Activated CD4-positive, alpha-beta T cell treated with anti-CD3 and anti-CD28 coated beads, Interleukin-2, amount 50 U/mL, for 4 hours (primary cell): ENCODE measurements at regions not wholly inside any gene's neighbourhood (a gene's known extent, or its start where the extent isn't known, plus 50 kb on each side); places are given as distances from the start of the nearest gene placed in this dataset.
"Not testable (repeated sequence)": the region's sequence is repeated elsewhere in the genome, so short reads cannot be mapped to it uniquely, and the experiment has no call there.

Experiments
- DNase-seq, 2 experiments: peaks; one replicate each; pipeline ENCODE4 v3.0.0-alpha.2; 2020

DNA sequence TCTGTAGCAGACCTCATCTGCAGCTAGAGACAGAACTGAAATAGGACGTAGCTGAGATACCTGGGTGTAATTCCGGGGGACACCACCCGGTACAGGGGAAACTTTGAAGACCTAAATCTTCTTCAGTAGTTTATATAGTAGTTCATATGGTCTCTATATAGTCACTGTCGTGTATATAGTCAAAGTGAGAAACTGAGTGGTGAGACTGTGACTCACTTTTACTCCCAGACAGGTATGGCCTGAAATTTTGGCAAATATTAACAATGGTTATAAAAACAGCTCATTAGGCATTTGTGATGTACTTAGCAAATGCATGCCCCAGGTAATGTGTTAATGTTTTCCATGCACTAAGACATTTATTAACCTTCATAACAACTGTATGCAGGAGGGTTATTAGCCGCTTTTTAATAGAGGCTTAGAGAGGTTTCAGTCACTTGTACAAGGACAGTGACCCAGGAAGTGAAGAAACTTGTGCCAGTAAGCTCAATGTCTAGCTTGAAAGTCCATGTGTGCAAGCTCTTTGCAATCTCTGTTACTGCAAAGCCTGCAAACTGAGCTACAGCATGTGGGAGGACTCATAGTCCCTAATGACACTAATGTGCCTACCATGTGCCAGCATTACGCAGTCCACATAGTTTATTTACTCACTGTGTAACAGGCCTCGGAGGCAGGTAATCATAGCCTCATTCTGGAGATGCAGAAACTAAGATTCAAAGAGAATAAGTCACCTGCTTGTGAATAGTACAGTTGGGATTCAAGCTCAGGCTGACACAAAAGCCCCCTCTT lies 165.4 kb upstream of the CHD6 start:
- DNase-seq, result no peak

- DNase-seq, result no peak
These were observed 164.7 kb upstream of the CHD6 start for GRCh38 chr20:41782730-41783406.

DNA sequence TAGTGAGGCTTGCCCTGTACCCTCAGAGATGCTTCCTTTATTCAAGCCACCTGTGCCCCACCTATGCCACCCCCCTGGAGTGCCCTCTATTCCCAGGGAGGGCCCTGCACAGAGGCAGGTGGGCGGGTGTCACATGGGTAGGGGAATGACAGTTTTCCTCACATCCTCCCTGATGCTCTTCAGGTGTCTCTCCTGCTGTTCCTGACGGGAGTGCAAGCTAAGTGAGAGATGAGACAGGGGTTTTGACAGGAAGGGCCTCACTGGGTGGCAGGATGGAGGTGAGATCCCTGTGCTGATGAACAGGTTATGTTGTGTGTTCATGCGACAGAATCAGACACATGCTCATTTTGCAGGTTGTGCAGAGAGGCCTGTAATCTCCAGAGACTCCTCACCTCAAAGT lies 164.1 kb upstream of the CHD6 start:
- no peak for DNase-seq

GRCh38 chr20:41776421-41776820 lies 158.2 kb upstream of the CHD6 start:
- no peak for DNase-seq

GRCh38 chr20:41774291-41774690 lies 156.1 kb upstream of the CHD6 start:
- no peak for DNase-seq

GRCh38 chr20:41770965-41771364 lies 152.8 kb upstream of the CHD6 start:
- DNase-seq, result no peak

DNA sequence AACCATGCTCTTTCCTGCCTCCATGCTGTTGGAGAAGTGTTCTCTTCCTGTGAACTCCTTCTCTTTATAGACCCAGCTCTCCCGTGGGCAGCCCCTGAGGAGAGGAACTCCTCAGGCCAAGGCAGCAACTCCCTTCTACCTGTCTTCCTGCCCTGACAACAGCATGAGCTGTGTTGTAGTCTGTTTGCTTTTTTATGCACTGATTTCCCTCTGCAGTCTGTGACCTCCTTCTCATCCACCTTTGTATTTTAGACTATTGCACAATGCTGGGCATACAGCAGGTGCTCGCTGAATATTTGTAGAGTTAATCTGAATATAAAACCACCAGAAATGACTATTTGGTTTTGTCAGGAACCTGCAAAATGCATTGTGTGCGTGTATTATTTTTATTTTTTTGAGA lies 152.2 kb upstream of the CHD6 start:
- DNase-seq, result no peak

GRCh38 chr20:41769592-41770018 lies 151.4 kb upstream of the CHD6 start:
- no peak for DNase-seq

- DNase-seq, result no peak
These were observed 132.0 kb upstream of the CHD6 start for GRCh38 chr20:41750137-41750536.

DNA sequence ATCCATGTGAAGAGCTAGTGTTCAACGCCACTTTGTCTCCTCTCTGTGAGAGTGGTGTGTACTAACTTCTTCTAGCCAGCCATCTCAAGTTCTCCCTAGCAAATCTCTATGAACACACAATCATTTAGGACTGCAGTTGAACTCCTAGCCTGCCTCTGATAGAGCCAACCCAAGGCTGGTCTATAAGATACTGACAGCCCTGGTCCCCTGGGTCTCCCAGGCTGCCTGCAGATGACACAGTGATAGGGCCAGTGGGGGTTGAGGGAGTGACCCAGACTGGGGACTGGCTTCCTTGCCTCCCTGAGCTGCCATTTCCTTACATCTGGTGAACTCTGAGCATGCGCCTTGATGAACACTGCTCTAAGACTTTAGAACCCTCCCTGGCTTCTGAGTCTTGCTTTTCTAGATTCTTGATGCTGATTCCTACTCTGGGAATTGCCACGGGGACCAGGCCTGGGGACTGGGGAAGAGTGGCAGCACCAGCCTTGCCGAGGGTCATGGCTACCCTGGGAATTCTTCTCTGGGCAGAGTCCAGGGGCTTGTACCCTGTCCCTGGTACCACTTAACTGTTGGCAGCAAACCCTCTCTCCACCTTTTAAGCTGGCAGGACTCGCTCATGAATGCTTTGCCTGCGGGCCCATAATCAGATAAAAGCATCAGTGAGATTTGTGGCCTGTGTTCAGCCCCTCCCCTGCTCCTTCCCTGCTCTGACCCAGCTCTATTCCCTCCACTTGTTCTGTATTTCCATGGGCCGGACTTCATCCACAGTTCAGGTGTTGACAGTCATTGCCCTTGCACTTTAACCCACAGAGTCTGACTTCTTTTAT lies 130.8 kb upstream of the CHD6 start:
- no peak for DNase-seq

DNA sequence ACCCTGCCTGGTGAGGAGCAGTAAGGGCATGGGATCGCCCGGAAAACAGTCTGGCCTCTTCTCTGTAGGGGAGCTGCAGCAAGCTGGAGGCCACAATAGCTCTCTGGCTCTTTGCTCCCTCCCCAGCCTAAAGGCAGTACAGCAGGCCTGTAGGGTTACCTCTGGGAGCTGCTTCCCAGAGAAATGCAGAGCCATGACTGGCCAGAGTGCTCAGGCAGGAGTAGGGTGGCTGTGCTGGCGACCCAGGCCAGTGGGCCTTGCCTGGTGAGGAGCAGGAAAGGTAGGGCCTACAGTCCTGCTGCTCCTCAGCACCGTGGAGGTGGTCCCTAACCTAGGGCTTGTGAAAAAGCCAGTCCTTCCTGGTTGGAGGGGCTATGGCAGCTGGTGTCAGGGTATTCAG lies 129.9 kb upstream of the CHD6 start:
- DNase-seq, result no peak

- no peak for DNase-seq
These were observed 129.0 kb upstream of the CHD6 start for GRCh38 chr20:41747226-41747625.

- DNase-seq, result no peak
These were observed 128.5 kb upstream of the CHD6 start for GRCh38 chr20:41746635-41747034.

DNA sequence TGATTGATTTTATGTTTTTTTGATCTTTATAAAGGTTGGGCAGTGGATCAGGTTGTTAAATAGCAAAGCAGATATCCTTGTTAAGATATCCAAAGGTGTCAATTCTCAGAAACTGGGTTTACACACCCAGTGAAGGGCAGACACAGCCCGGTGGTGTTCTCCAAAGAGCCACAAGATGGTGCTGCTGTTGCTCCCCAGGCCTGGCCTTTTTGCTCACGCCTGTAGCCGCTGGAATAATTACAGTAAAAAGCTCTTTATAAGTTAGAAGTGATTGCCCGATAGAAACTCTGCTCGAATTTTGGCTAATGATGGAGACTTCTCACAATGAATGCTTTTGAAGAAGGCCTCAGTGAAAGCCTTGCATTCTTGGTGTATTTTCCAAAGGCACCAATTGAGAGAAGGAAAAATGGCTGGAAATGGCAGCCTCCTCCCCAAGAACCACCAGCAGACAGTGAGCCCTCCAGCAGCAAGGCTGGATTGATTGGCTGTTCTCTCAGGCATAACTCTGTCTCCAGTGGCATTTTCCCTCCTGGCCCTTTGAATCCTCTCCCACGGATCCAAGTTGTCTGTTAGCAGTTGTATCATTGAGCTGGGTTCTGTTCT lies 120.5 kb upstream of the CHD6 start:
- DNase-seq, result peak in 1 of 2 experiments; percentile 3

DNA sequence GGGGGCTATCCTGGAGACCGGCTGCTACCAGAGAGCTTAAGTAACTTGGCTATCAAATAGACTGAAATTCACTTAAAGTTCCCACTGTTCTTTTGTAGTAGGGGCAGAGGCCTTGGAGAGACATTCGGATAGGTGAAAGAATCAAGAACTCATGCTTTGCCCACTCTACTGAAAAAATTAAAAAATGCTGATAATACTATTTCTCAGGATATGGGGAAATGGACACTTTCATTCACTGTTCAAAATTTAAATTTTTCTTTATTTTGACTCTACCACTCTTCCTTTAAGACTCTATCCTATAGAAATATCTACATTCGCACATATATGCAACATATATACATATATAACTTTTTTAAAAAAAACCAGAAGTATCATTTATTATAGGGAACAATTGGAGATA lies 117.8 kb upstream of the CHD6 start:
- DNase-seq, result no peak

- DNase-seq, result peak; percentile 11 to 13
These were observed 116.3 kb upstream of the CHD6 start for GRCh38 chr20:41734506-41734945.

DNA sequence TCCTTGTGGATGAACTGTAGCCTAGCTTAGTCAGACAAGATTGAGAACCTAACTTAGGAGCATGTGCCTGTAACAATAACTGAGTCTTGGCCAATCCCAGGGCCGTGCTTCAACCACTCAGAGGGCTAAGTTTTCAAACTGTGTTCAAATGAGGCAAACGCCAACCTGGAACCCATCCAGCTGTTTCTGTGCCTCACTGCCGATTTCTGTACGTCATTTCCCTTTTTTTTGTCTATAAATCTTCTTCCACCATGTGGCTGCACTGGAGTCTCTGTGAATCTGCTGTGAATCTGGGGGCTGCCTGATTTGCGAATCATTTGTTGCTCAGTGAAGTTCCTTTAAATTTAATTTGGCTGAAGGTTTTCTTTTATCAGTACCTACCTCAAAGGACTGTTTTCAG lies 115.0 kb upstream of the CHD6 start:
- DNase-seq, result no peak

DNA sequence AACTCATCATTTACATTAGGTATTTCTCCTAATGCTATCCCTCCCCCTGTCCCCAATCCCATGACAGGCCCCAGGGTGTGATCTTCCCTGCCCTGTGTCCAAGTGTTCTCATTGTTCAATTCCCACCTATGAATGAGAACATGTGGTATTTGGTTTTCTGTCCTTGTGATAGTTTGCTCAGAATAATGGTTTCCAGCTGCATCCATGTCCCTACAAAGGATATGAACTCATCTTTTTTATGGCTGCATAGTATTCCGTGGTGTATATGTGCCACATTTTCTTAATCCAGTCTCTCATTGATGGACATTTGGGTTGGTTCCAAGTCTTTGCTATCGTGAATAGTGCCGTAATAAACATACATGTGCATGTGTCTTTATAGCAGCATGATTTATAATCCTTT lies 113.0 kb upstream of the CHD6 start:
- not testable (repeated sequence) for DNase-seq

- not testable (repeated sequence) for DNase-seq
These were observed 109.5 kb upstream of the CHD6 start for GRCh38 chr20:41727681-41728080.

GRCh38 chr20:41726727-41727126 lies 108.5 kb upstream of the CHD6 start:
- DNase-seq, result no peak

GRCh38 chr20:41719151-41719550 lies 101.0 kb upstream of the CHD6 start:
- no peak for DNase-seq

DNA sequence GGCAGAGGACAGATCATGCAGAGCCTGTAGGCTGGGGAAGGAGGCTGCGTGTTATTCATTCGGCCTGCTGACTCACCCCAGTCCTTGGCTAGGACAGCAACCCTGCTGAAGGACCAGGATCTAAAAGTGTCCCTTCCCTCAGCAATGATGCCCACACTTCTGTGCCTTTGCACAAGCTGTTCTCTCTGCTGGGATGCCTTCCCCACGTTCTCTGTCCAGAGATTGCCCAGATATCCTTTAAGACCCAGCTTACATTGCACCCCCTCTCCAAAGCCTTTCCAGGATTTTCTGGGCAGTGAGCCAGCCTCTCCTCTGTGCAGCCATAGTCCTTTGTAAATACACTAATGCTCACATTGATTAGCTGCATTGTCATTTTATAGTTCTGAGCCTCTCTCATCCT lies 99.3 kb upstream of the CHD6 start:
- DNase-seq, result no peak

- DNase-seq, result no peak
These were observed 98.7 kb upstream of the CHD6 start for GRCh38 chr20:41716911-41717310.
